ENCODE measurements at regions not wholly inside any gene's neighbourhood (a gene's known extent, or its start where the extent isn't known, plus 50 kb on each side); places are given as distances from the start of the nearest gene placed in this dataset.

DNA sequence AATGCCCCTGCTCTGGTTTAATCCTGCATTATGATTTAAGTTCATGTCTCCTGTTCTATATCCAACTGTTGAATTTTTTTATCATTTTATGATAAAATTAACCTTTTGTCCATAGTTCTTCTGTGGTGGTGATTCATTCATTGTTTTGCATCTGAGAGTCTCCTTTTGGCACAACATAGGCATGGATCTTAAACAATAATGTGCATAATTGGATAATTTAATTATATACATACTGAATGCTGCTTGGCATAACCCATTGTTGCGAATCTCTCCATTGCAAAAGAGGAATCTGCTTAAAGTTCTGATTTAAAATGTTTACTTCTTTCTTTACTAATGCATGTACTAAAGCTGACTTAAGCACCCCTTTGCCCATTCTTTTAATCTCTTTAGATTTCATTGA is 2788.4 kb downstream of the PCDH9 start:
- Histone ChIP-seq H3K27ac (no peak overlapping the region), H3K27me3 (no peaks in the 10 kb centered on the region), H3K9me3 (no peaks in the 10 kb centered on the region), H3K4me3 (no peak overlapping the region), H3K36me3 (no peaks in the 10 kb centered on the region), H3K4me1 (no peaks in the 10 kb centered on the region)
- no peak for DNase-seq (ENCODE audit: low spot score in 2 of 2)
- 89 to 98% methylated on average over 1 of the region's 1 CpG for WGBS, 2 donors
- TF ChIP-seq EP300 (IDR thresholded peaks at IDR 0.05) (no peak), POLR2A (IDR thresholded peaks at IDR 0.05) (no peak)
- TF ChIP-seq, protein P1, sequence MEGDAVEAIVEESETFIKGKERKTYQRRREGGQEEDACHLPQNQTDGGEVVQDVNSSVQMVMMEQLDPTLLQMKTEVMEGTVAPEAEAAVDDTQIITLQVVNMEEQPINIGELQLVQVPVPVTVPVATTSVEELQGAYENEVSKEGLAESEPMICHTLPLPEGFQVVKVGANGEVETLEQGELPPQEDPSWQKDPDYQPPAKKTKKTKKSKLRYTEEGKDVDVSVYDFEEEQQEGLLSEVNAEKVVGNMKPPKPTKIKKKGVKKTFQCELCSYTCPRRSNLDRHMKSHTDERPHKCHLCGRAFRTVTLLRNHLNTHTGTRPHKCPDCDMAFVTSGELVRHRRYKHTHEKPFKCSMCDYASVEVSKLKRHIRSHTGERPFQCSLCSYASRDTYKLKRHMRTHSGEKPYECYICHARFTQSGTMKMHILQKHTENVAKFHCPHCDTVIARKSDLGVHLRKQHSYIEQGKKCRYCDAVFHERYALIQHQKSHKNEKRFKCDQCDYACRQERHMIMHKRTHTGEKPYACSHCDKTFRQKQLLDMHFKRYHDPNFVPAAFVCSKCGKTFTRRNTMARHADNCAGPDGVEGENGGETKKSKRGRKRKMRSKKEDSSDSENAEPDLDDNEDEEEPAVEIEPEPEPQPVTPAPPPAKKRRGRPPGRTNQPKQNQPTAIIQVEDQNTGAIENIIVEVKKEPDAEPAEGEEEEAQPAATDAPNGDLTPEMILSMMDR (IDR thresholded peaks at IDR 0.05): no peak

DNA sequence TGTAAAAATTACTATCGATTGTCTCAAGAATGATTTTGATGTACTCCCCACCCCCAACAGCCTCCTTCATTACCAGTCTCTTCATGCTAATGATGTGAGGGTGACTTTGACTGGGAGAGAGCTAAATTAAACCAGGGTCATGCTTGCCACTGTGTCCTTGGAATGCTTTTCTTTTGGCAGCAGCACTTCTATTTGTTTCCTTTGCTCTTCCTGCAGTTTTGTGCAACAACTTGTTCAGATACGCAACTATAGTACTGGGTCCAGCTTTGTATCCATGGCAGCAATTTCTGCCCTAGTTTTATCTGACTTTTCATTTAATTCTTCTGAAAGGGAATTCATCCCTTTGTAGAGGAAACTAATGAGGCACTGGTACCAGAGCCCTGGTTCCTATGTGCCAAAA is 2792.1 kb downstream of the PCDH9 start:
- H3K27ac ChIP-seq: no peak overlapping the region
- DNase-seq (ENCODE audit: low spot score in 2 of 2): no peak
- WGBS, 2 donors: 50 to 61% methylated on average over 2 of the region's 2 CpGs

DNA sequence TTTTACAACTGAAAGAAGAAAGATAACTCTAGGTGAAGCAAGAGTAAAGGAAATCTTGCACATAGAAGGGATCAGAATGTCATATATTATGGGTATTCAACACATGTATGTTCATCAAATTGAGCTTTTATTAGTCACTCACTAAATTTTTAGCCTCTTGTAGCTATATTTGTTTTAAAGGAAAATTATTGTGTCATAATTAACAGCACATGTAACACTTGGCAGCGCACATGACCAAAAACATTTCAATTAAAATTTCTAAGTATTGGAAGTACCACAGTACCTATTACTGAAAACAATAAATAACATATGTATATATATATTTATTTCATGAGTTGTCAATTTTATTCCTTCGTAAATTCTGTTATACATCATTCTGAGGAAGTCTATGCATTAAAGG is 2800.4 kb downstream of the PCDH9 start:
- 77 to 96% methylated on average over 2 of the region's 2 CpGs for WGBS, 2 donors
- no peaks in the 10 kb centered on the region for H3K27me3 ChIP-seq
- DNase-seq (ENCODE audit: low spot score in 2 of 2): no peak
- no peak overlapping the region for H3K27ac ChIP-seq
- H3K4me1 ChIP-seq: no peaks in the 10 kb centered on the region
- no peaks in the 10 kb centered on the region for H3K9me3 ChIP-seq
- no peak overlapping the region for H3K4me3 ChIP-seq
- TF ChIP-seq, protein P1 (IDR thresholded peaks at IDR 0.05): no peak
- TF ChIP-seq POLR2A (IDR thresholded peaks at IDR 0.05): no peak
- H3K36me3 ChIP-seq: no peaks in the 10 kb centered on the region

More for the DNA sequence above, 2792.1 kb downstream of the PCDH9 start:
- H3K36me3 ChIP-seq: no peaks in the 10 kb centered on the region
- H3K4me3 ChIP-seq: no peak overlapping the region
- H3K9me3 ChIP-seq: no peaks in the 10 kb centered on the region
- no peaks in the 10 kb centered on the region for H3K27me3 ChIP-seq
- TF ChIP-seq, protein P1 (IDR thresholded peaks at IDR 0.05): no peak
- no peak for TF ChIP-seq EP300 (IDR thresholded peaks at IDR 0.05)
- H3K4me1 ChIP-seq: no peaks in the 10 kb centered on the region

DNA sequence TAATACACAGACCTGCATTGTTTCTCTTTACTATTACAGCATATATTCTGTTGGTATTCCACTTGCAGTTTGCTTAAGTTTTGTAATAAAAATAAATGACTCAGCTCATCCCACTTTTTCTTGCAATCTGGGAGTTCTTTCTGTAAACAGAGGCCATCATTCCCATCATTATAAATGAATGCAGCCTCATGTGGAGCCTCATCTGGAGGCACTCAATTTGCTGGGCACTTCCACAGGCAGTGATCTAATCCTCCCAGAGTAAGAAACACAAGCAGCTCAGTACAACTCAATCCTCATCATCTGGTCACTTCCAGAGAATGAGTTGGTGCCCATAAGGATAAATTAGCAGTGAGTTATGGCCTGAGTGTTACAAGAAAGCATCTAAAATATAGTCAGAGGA is 2801.9 kb downstream of the PCDH9 start:
- Histone ChIP-seq H3K4me1 (no peaks in the 10 kb centered on the region), H3K27me3 (no peaks in the 10 kb centered on the region), H3K4me3 (no peak overlapping the region), H3K9me3 (no peaks in the 10 kb centered on the region), H3K36me3 (no peaks in the 10 kb centered on the region), H3K27ac (no peak overlapping the region)
- no peak for DNase-seq (ENCODE audit: low spot score in 2 of 2)
- TF ChIP-seq POLR2A (IDR thresholded peaks at IDR 0.05): no peak
- TF ChIP-seq EP300 (IDR thresholded peaks at IDR 0.05): no peak
- TF ChIP-seq, protein P1 (IDR thresholded peaks at IDR 0.05): no peak

DNA sequence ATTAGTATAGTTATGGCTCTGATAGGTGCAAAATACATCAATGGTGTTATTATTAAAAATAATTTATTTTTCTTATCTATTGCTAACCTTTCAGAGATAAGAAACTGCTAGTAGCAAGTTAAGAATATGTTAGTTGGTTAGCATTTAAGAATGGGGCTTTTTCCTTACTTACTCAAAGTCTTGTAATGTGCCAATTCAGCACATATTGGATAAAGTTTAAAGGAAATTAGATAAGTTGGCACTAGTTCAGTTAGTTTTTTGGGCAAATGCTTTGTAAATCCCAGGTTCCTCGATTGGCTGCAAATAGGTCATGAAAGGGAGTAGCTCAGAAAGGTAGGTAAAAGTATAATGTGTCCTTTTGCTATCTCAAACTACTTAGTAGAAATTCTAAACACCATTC is 2806.7 kb downstream of the PCDH9 start:
- no peaks in the 10 kb centered on the region for H3K9me3 ChIP-seq
- 83 to 88% methylated on average over 1 of the region's 1 CpG for WGBS, 2 donors
- TF ChIP-seq EP300 (IDR thresholded peaks at IDR 0.05): no peak
- no peaks in the 10 kb centered on the region for H3K36me3 ChIP-seq
- DNase-seq (ENCODE audit: low spot score in 2 of 2): no peak
- H3K4me3 ChIP-seq: no peak overlapping the region
- no peak overlapping the region for H3K27ac ChIP-seq
- no peaks in the 10 kb centered on the region for H3K4me1 ChIP-seq
- no peaks in the 10 kb centered on the region for H3K27me3 ChIP-seq

DNA sequence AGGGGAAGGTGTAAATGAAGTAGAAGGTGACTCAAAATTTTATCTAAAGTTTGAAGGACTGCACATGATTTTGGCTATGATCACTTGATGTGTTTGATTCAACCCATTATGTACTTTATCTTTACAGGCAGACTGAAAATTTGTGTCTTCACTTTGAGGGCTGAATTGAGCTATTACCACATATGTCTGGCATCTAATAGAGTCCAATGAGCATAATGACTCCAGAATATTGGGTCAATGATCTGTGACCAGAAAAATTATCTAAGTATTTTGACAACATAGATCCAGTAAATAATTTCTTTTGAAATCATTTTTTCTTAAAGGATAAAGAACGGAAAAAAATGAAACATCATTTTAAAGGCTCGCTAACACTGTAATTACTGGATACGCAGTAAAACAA is 2810.0 kb downstream of the PCDH9 start:
- WGBS, 2 donors: 87 to 89% methylated on average over 3 of the region's 3 CpGs
- no peaks in the 10 kb centered on the region for H3K9me3 ChIP-seq
- no peaks in the 10 kb centered on the region for H3K4me1 ChIP-seq
- TF ChIP-seq POLR2A (IDR thresholded peaks at IDR 0.05) (no peak), EP300 (IDR thresholded peaks at IDR 0.05) (no peak)
- TF ChIP-seq, protein P1 (IDR thresholded peaks at IDR 0.05): no peak
- no peak overlapping the region for H3K27ac ChIP-seq
- H3K36me3 ChIP-seq: no peaks in the 10 kb centered on the region
- no peak for DNase-seq (ENCODE audit: low spot score in 2 of 2)
- no peak overlapping the region for H3K4me3 ChIP-seq
- H3K27me3 ChIP-seq: no peaks in the 10 kb centered on the region
